ENCODE measurements at regions not wholly inside any gene's neighbourhood (a gene's known extent, or its start where the extent isn't known, plus 50 kb on each side); places are given as distances from the start of the nearest gene placed in this dataset.

GRCh38 chr1:34378968-34379856 lies 202.5 kb downstream of the C1orf94 start (continued):
- TF ChIP-seq ZNF695 (CRISPR knock-in tag; IDR thresholded peaks at IDR 0.05) (no peak), PML (IDR thresholded peaks at IDR 0.05; ENCODE audit: low read length) (peak; percentile 45; the same call in 1 of the 2 replicates), YY1 (IDR thresholded peaks at IDR 0.05; ENCODE audit: borderline replicate concordance in 1 of 3, control insufficient read depth in 1 of 3, extremely low read depth in 1 of 3, insufficient read depth in 3 of 3, insufficient read length in 1 of 3, insufficient replicate concordance in 2 of 3, low read depth in 1 of 3, low read length in 2 of 3) (peak in 1 of 3 experiments; percentile 69), NFIC (IDR thresholded peaks at IDR 0.05) (peak; percentile 89), ELK1 (CRISPR knock-in tag; IDR thresholded peaks at IDR 0.05) (no peak), FOSL1 (tag; conservative IDR thresholded peaks at IDR 0.05) (peak; percentile 96), HNRNPLL (IDR thresholded peaks at IDR 0.05; ENCODE audit: low read depth, low read length, poor library complexity, severe bottlenecking) (no peak), TOE1 (IDR thresholded peaks at IDR 0.05; ENCODE audit: borderline replicate concordance) (no peak), TOE1 (CRISPR knock-in tag; IDR thresholded peaks at IDR 0.05; ENCODE audit: borderline replicate concordance, low read depth) (no peak), ILF3 (IDR thresholded peaks at IDR 0.05; ENCODE audit: borderline replicate concordance) (no peak), TRIM24 (IDR thresholded peaks at IDR 0.05) (peak; percentile 73 to 85), SRSF3 (IDR thresholded peaks at IDR 0.05; ENCODE audit: insufficient read depth, low read length) (no peak), EP400 (IDR thresholded peaks at IDR 0.05) (no peak), NBN (IDR thresholded peaks at IDR 0.05; ENCODE audit: low read depth) (no peak), STAT5A (IDR thresholded peaks at IDR 0.05; ENCODE audit: borderline replicate concordance, low read length) (peak; percentile 65; the same call in 1 of the 2 replicates), COPS2 (conservative IDR thresholded peaks at IDR 0.05) (no peak), PCBP2 (IDR thresholded peaks at IDR 0.05; ENCODE audit: low read depth, low read length, poor library complexity, severe bottlenecking) (no peak), ZNF212 (CRISPR knock-in tag; IDR thresholded peaks at IDR 0.05) (no peak), ZKSCAN8 (CRISPR knock-in tag; IDR thresholded peaks at IDR 0.05) (peak; percentile 27; the same call in 1 of the 2 replicates)

Measured in K562 (cell line).